Rectal smooth muscle tissue (tissue), 1 donor: ENCODE measurements at regions not wholly inside any gene's neighbourhood (a gene's known extent, or its start where the extent isn't known, plus 50 kb on each side); places are given as distances from the start of the nearest gene placed in this dataset.
"Not testable (repeated sequence)": the region's sequence is repeated elsewhere in the genome, so short reads cannot be mapped to it uniquely, and the experiment has no call there.

Experiments used
- H3K27ac ChIP-seq: one replicate; pipeline ENCODE4 v1.7.0; 2013; ENCODE audit warnings: low read depth, low read length, inconsistent platforms
- H3K27me3 ChIP-seq: one replicate; pipeline ENCODE4 v1.7.0; 2013; ENCODE audit warnings: low read length; ENCODE audit not compliant: control insufficient read depth, insufficient read depth
- H3K36me3 ChIP-seq: one replicate; pipeline ENCODE4 v1.7.0; 2013; ENCODE audit warnings: low read length; ENCODE audit not compliant: control insufficient read depth, insufficient read depth
- H3K4me1 ChIP-seq: one replicate; pipeline ENCODE4 v1.7.0; 2013; ENCODE audit warnings: low read length; ENCODE audit not compliant: control insufficient read depth, insufficient read depth
- H3K4me3 ChIP-seq: one replicate; pipeline ENCODE4 v1.7.0; 2013; ENCODE audit warnings: low read length
- H3K9ac ChIP-seq: one replicate; pipeline ENCODE4 v1.7.0; 2013; ENCODE audit warnings: low read length

DNA sequence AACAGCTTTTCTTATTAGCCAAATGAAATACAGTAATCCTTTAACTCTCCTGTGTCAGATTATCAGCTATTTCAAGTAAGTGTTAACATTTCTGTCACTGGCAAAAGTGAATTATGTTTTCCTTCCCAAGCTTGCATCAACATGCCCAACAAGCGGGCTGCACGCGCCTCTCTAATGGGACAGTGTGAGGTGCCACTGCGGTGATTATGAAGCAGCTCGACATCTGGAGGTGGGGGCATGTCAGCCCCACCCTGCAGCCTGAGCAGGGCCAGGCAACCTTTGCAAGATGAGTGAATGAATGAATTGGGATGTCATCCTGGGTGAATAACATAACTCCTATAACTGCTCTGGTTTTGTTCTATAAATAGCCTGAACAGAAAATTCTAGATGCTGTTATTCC, 301.4 kb downstream of the ZNF326 start:
- Histone ChIP-seq H3K4me3 (no peak overlapping the region), H3K9ac (no peak overlapping the region), H3K27me3 (no peaks in the 10 kb centered on the region), H3K36me3 (no peaks in the 10 kb centered on the region), H3K4me1 (no peaks in the 10 kb centered on the region), H3K27ac (no peak overlapping the region)

DNA sequence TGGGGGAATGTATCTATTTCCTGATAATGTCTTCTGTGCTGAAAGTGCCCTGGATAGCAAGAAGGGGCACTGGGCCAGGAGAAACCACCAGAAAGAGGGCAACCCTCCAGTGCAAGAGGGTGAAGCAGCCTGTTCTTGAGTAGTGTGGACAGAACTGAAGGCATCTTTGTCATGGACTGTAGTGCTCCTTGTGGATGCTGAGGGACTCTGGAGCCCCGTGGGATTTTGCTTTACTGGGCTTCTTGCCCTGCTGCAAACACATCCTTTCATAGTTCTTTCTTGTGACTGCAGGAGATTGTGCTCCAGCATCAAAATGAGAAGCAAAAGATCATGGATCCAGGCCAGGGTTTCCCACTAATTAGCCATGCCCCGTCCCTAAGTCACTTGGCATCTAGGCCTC, 300.6 kb downstream of the ZNF326 start:
- Histone ChIP-seq H3K27me3 (no peaks in the 10 kb centered on the region), H3K36me3 (no peaks in the 10 kb centered on the region), H3K4me1 (no peaks in the 10 kb centered on the region), H3K4me3 (no peak overlapping the region), H3K9ac (no peak overlapping the region), H3K27ac (no peak overlapping the region)

DNA sequence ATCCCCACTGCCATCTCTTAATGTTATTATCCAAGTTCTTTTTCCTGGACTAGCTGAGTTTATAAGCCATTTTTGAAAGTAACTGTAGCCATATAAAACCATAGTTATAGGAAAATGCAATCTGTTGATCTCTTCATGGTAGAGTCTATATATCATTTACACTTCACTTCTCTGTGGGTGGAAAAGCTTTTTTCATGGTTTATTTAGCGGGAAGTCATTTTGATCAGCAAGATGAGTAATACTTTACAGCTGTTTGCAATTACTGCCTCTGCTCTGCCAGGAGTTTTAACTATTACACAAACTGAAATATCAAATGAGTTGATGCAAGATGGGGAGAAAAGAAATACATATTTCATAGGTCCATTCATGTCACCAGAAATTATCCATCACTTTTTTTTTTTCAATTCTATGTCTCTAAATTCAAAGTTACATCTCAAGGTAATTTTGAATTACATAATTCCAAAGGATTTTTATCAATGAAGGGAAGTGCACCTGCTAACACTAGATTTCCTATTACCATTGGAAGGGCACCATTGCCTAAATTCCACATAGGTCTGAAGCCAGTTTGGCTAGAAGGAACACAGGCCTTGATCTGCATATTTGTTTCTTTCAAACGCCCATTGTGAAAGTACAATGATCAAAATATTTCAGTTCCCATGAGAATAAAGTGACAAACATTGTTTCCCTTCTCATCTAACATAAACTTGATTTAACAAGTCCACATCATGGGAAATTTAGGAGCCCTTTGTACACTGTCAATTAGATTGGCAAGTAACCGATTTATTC, 296.7 kb downstream of the ZNF326 start:
- Histone ChIP-seq H3K4me3 (no peak overlapping the region), H3K27me3 (no peaks in the 10 kb centered on the region)

DNA sequence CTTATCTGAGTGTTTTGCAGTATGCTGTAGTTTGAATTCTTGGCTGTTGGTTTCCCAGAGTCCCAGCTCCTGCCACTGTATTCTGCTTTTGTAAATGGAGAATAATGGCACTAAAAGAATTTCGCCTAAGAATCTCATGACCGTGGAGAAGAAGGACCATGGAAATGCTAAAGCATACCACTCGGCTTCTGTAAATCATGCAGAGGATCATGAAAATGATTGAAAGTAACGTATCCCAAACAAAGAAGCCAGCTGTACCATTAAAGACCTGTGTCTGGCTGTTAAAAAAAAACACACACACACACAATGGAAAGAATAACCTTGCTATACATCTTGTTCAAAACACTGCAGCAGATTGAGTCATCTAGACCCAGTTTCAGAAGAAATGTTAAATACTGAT, 287.9 kb downstream of the ZNF326 start:
- Histone ChIP-seq H3K9ac (no peak overlapping the region), H3K27me3 (no peaks in the 10 kb centered on the region), H3K4me1 (no peaks in the 10 kb centered on the region), H3K36me3 (no peaks in the 10 kb centered on the region), H3K4me3 (no peak overlapping the region), H3K27ac (no peak overlapping the region)

More for the DNA sequence above, 296.7 kb downstream of the ZNF326 start:
- Histone ChIP-seq H3K9ac (no peak overlapping the region), H3K36me3 (no peaks in the 10 kb centered on the region), H3K27ac (no peak overlapping the region), H3K4me1 (no peaks in the 10 kb centered on the region)

DNA sequence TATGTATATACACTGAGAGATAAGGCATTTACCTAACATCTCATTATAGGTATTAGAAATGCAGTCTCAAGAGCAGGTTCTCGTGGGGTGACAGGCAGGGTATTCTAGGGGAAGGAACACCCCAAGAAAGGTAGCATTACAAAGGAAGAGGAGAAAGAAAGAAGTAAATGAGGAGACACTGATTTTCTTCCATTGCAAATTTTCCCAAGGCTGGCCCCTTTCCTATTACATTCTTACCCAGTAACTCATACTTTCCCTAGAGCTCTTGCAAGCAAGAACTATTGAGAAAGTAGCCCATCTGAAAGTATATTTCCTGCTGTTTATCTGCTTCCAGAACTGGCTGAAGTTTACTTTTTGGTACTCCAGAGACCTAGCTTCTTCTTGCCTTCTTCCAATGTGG, 287.0 kb downstream of the ZNF326 start:
- not testable (repeated sequence) for H3K27me3 ChIP-seq, H3K27ac ChIP-seq, H3K4me1 ChIP-seq, H3K9ac ChIP-seq, H3K36me3 ChIP-seq, H3K4me3 ChIP-seq

DNA sequence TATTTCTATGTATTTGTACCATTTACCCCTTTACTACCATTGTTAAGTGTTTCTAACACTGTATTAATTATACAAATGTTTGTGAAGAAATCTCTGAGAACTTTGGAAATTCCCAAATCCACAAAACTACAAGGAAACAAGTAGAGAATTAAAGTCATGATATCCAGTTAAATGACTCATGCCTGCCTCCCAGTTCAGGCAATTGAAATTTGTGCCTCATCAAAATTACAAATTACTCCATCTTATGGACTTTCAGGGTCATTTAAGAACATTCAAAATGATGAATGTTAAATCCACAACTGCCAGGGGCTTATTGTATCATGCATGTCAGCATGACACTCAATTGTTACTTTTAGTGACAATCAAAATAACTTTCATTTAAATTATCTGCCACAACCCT, 282.4 kb downstream of the ZNF326 start:
- no peaks in the 10 kb centered on the region for H3K36me3 ChIP-seq
- no peaks in the 10 kb centered on the region for H3K27me3 ChIP-seq
- no peak overlapping the region for H3K4me3 ChIP-seq
- H3K27ac ChIP-seq = no peak overlapping the region
- H3K9ac ChIP-seq = no peak overlapping the region
- H3K4me1 ChIP-seq = no peaks in the 10 kb centered on the region

DNA sequence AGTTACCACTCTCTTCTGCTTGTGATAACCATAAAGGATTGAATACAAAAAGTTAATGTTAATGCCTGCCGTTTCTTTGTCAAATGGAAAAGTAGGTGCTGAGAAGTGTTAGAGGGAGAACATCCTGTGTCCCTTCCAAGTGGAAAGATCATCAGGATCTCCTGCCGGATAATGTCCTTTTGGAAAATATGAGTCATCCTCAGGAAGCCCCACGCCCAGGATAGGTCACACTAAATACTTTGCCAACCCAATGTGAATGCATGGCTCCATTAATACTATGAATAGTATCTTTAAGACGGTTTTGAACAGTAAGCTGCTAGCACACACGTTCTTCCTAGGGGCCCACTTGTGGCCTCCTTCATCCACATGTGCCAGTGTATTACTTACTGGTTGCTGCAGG, 279.5 kb downstream of the ZNF326 start:
- Histone ChIP-seq H3K36me3 (no peaks in the 10 kb centered on the region), H3K27me3 (no peaks in the 10 kb centered on the region), H3K27ac (no peak overlapping the region), H3K4me3 (no peak overlapping the region), H3K4me1 (no peaks in the 10 kb centered on the region), H3K9ac (no peak overlapping the region)

DNA sequence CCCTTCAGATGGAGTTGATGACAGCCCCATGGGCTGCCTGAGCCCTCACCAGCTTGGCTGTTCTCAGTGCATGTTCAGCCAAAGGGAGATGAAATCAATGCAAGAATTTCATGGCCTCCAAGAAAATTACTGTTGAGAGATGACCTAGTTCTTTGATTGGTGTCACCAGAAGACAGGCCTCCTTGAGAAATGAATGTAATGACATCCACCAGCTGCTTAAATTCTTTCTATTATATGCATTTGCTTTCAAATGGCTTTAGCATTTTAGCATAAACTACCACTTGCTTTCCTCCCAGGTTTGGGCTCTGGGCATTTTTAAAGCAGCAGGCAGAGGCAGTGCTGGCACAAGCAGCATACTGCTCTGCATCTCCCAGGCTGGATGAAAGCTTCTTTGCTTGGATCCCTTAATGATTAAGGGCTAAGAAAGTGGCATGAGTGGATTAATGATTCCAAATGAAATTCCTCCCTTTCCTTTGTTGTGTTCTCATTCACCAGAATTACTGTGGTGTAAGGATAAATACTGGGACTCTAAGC, 278.4 kb downstream of the ZNF326 start:
- Histone ChIP-seq H3K27me3 (no peaks in the 10 kb centered on the region), H3K9ac (no peak overlapping the region), H3K4me3 (no peak overlapping the region), H3K27ac (no peak overlapping the region), H3K36me3 (no peaks in the 10 kb centered on the region), H3K4me1 (no peaks in the 10 kb centered on the region)

DNA sequence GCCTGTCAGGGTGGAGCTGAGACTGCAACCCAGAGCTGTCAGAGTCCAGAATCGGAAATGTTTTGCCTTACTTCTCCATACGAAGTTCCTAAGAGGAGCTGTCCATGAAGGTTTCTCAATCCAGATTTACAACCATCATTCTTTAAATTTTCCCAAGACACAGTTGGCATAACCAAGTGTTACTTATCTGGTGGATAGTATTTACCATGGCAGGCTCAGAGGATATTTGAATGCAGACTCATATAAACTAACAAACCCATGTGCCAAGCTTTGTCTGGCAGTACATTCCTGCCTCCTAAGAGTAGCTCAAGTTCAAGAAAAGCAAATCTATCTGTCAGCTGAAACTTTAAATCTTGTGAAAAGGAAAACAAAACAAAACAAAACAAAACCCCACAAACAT, 267.9 kb downstream of the ZNF326 start:
- Histone ChIP-seq H3K4me1 (no peaks in the 10 kb centered on the region), H3K27me3 (no peaks in the 10 kb centered on the region), H3K27ac (no peak overlapping the region), H3K4me3 (no peak overlapping the region), H3K9ac (no peak overlapping the region), H3K36me3 (no peaks in the 10 kb centered on the region)

DNA sequence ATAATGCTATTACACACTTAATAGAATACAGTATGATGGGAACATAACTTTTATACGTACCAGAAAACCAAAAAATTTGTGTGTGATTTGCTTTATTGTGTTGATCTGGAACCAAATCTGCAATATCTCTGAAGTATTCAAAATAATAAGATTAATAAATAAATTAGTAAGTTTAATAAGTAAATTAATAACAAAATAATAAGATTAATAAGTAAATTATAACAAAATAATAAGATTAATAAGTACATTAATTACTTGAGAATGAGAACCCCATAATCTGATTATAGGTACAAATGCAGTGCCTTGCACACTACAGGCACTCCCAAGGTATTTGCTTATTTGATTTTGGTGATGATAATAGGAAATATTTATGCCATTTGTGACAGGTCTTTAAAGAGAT, 267.4 kb downstream of the ZNF326 start:
- Histone ChIP-seq H3K4me1 (no peaks in the 10 kb centered on the region), H3K36me3 (no peaks in the 10 kb centered on the region), H3K4me3 (no peak overlapping the region), H3K27ac (no peak overlapping the region), H3K9ac (no peak overlapping the region), H3K27me3 (no peaks in the 10 kb centered on the region)

DNA sequence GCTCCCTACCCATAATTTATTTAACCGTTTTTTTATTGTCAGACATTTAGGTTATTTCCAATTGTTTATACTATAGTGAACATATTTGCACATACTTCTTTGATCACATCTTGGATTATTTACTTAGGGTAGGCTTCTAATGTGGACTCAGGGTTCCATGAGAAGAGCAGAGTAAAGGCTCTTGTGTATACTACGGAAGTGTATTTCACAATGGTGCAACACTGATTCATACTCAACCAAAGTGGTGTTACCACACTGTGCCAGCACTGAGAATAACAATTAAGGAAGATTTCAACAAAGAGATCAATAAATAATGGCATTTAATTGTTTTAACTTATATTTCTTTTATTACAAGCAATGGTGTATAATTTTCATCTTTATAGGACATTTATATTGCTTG, 251.2 kb downstream of the ZNF326 start:
- H3K27ac ChIP-seq = no peak overlapping the region
- H3K4me3 ChIP-seq = no peak overlapping the region
- H3K9ac ChIP-seq = no peak overlapping the region
- no peaks in the 10 kb centered on the region for H3K4me1 ChIP-seq
- H3K36me3 ChIP-seq = no peaks in the 10 kb centered on the region
- no peaks in the 10 kb centered on the region for H3K27me3 ChIP-seq

DNA sequence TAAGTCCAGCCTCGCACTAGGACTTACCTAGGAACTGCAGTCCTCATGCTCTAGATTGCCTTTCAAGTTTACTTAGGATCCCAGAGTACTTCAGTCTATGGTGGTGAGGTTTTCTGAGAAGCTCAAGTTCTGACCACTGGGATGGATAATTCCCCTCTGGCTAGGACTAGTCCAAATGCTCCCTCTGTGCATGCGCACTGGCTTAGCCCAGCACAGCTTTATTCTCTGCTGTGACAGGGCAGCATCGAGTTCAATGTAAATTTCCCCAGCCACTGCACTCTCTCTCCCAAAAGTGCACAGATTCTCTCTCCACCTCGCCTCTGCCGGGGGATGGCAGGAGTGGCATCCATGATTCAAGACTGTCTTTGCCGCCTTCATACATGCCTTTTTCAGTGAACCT, 241.6 kb downstream of the ZNF326 start:
- Histone ChIP-seq H3K36me3 (no peaks in the 10 kb centered on the region), H3K27ac (no peak overlapping the region), H3K4me1 (no peaks in the 10 kb centered on the region), H3K9ac (no peak overlapping the region), H3K4me3 (no peak overlapping the region), H3K27me3 (no peaks in the 10 kb centered on the region)

DNA sequence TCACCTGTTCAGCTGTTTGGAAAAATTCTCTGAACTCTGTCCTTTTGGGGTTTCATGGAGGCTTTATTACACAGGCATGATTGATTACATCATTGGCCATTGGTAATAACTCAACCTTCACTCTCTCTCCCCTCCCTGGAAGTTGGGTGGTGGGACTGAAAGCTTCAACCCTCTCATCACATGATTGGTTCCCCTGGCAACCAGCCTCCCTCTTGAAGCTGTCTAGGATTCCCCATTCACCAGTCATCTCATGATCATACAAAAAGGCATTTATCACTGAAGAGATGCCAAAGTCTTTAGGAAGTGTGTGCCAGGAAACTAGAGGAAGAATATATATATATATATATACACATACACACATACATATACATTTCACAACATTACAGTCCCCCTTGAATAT, 228.5 kb downstream of the ZNF326 start:
- H3K4me1 ChIP-seq = no peaks in the 10 kb centered on the region
- H3K27me3 ChIP-seq = no peaks in the 10 kb centered on the region

More for the DNA sequence above, 228.5 kb downstream of the ZNF326 start:
- H3K36me3 ChIP-seq = no peaks in the 10 kb centered on the region
- no peak overlapping the region for H3K9ac ChIP-seq
- no peak overlapping the region for H3K4me3 ChIP-seq
- H3K27ac ChIP-seq = no peak overlapping the region
